ENCODE measurements at regions not wholly inside any gene's neighbourhood (a gene's known extent, or its start where the extent isn't known, plus 50 kb on each side); places are given as distances from the start of the nearest gene placed in this dataset.

DNA sequence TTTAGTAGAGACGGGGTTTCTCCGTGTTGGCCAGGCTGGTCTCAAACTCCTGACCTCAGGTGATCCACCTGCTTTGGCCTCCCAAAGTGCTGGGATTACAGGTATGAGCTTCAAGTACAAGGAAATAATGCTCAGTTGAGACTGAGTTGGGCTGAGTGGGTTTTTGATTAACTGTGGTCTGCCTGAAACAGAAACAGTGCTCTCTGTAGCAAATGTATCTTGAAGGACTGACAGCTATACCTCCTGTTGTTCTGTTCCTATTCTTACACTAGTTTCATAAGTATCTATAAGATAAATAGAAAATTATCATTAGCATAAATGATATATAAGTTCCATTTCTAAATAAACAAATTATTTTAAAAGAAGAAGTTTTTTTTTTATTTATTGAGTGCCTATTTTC, 142.8 kb upstream of the PTPRK start:
- H4K5ac ChIP-seq (ENCODE audit: insufficient read length, low read depth, low read length) = no peak overlapping the region
- H2BK15ac ChIP-seq (ENCODE audit: low read depth, low read length) = no peak overlapping the region
- H3K9ac ChIP-seq (ENCODE audit: extremely low read depth, insufficient read length, low read length) = no peak overlapping the region
- H4K8ac ChIP-seq (replicated peaks; ENCODE audit: insufficient read length, low read depth, low read length) = no peak overlapping the region
- Mint-ChIP-seq H3K4me3 (no peak overlapping the region), H3K27me3 (ENCODE audit: low read depth) (no peaks in the 10 kb centered on the region), H3K4me1 (no peaks in the 10 kb centered on the region), H3K9me3 (no peaks in the 10 kb centered on the region), H3K36me3 (ENCODE audit: insufficient read depth in 1 of 3, low read depth in 3 of 3) (no peaks in the 10 kb centered on the region), H3K27ac (no peak overlapping the region; a peak in 1 of 7 replicates)
- no peak overlapping the region for H3K14ac ChIP-seq (ENCODE audit: insufficient read depth, low read length)
- no peak for DNase-seq
- H3K79me1 ChIP-seq (ENCODE audit: insufficient read depth, low read depth, low read length, poor library complexity, severe bottlenecking) = no peaks in the 10 kb centered on the region
- H3K4ac ChIP-seq (ENCODE audit: low read depth, low read length) = no peak overlapping the region
- H3K56ac ChIP-seq (ENCODE audit: insufficient read length, low read depth, low read length) = no peak overlapping the region
- WGBS (ENCODE audit: extremely low coverage, insufficient read length, low lambda C conversion rate) = no CpG with 5 or more reads among the region's 2 CpGs
- no peak overlapping the region for H4K91ac ChIP-seq (ENCODE audit: insufficient read length, low read depth, low read length)
- H2BK120ac ChIP-seq (ENCODE audit: low read depth, low read length, poor library complexity, severe bottlenecking) = no peak overlapping the region
- TF ChIP-seq, protein P1, sequence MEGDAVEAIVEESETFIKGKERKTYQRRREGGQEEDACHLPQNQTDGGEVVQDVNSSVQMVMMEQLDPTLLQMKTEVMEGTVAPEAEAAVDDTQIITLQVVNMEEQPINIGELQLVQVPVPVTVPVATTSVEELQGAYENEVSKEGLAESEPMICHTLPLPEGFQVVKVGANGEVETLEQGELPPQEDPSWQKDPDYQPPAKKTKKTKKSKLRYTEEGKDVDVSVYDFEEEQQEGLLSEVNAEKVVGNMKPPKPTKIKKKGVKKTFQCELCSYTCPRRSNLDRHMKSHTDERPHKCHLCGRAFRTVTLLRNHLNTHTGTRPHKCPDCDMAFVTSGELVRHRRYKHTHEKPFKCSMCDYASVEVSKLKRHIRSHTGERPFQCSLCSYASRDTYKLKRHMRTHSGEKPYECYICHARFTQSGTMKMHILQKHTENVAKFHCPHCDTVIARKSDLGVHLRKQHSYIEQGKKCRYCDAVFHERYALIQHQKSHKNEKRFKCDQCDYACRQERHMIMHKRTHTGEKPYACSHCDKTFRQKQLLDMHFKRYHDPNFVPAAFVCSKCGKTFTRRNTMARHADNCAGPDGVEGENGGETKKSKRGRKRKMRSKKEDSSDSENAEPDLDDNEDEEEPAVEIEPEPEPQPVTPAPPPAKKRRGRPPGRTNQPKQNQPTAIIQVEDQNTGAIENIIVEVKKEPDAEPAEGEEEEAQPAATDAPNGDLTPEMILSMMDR (conservative IDR thresholded peaks at IDR 0.05) = no peak
- H2AFZ ChIP-seq (ENCODE audit: low read length) = no peak overlapping the region
- no peaks in the 10 kb centered on the region for H4K20me1 ChIP-seq (ENCODE audit: control insufficient read depth, insufficient read depth, insufficient read length)
- no peak overlapping the region for H3T11ph ChIP-seq (ENCODE audit: low read length)
- no peak overlapping the region for H2BK12ac ChIP-seq (ENCODE audit: insufficient read length, low read depth, low read length)
- no peaks in the 10 kb centered on the region for H3K4me1 ChIP-seq (ENCODE audit: insufficient read depth, low read length)
- H3K79me2 ChIP-seq (ENCODE audit: insufficient read depth, low read length) = no peaks in the 10 kb centered on the region
- H3K4me2 ChIP-seq (ENCODE audit: insufficient read depth, insufficient read length, low read length) = no peak overlapping the region
- no peak overlapping the region for H2BK5ac ChIP-seq (ENCODE audit: insufficient read length, low read length)
- no peak overlapping the region for H3K27ac ChIP-seq (ENCODE audit: insufficient read length, low read depth, low read length)
- no peak overlapping the region for H2BK20ac ChIP-seq (ENCODE audit: low read depth, low read length, poor library complexity, severe bottlenecking)
- no peaks in the 10 kb centered on the region for H3K9me3 ChIP-seq (ENCODE audit: control insufficient read depth, low read depth, low read length)
- H3K18ac ChIP-seq (ENCODE audit: insufficient read length, low read depth, low read length) = no peak overlapping the region
- no peak overlapping the region for H2AK5ac ChIP-seq (ENCODE audit: insufficient read length, low read length)
- H3K23me2 ChIP-seq (ENCODE audit: insufficient read length, low read depth, low read length, poor library complexity, severe bottlenecking) = no peaks in the 10 kb centered on the region
- no peak overlapping the region for H3K23ac ChIP-seq (ENCODE audit: insufficient read length, low read depth, low read length)
- no peaks in the 10 kb centered on the region for H3K27me3 ChIP-seq (ENCODE audit: insufficient read depth, low read length)
